ENCODE measurements at regions not wholly inside any gene's neighbourhood (a gene's known extent, or its start where the extent isn't known, plus 50 kb on each side); places are given as distances from the start of the nearest gene placed in this dataset.
"Not testable (repeated sequence)": the region's sequence is repeated elsewhere in the genome, so short reads cannot be mapped to it uniquely, and the experiment has no call there.

DNA sequence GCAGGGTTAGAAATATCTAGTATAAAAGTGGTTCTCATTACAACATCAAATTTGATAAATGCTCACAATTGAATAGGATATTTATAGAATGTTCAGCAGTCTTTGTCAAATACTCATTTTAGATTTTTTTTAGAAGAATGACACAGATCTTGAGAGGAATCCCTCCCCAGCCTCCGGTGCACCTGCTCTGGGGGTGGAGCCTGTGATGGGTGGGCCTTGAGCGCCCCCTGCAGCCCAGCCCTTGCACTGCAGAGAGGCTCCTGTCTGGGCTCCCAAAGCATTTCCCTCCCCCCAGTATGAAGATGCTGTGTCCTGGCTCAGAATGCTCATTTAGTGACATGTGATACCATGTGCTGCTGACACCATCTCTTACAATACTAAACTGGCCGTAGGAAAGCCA is 792.3 kb downstream of the TMEM121 start:
- no peaks in the 10 kb centered on the region for H3K4me1 ChIP-seq (ENCODE audit: insufficient read depth, low read length)
- no peak overlapping the region for H3K9ac ChIP-seq (ENCODE audit: low read depth, low read length)
- no peak overlapping the region for H3K27ac ChIP-seq (ENCODE audit: low read length)
- H3K9me3 ChIP-seq (ENCODE audit: insufficient read depth, low read depth, low read length) = peaks cover 96% of the 10 kb centered on the region
- H3K4me3 ChIP-seq (ENCODE audit: low read length) = no peak overlapping the region
- no peaks in the 10 kb centered on the region for H3K27me3 ChIP-seq (ENCODE audit: insufficient read depth, low read length)
- H3K36me3 ChIP-seq (ENCODE audit: insufficient read depth, low read depth, low read length) = no peaks in the 10 kb centered on the region

DNA sequence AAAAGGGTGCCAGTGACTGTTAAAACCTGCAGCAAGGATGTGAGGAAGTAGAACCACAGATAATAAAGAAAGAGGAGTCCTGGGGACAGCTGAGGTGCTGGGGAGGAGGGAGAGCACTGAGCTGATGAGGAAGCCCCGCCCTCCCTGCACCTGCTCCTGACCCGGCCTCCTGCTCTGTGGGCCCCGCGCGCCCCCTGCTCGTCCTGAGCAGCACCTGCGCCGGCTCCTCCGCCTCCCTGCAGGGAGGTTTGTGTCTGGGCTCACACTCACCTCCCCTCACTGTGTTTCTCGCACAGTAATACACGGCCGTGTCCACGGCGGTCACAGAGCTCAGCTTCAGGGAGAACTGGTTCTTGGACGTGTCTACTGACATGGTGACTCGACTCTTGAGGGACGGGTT is 797.6 kb downstream of the TMEM121 start:
- H3K27ac ChIP-seq (ENCODE audit: low read length); H3K4me3 ChIP-seq (ENCODE audit: low read length); H3K4me1 ChIP-seq (ENCODE audit: insufficient read depth, low read length); H3K36me3 ChIP-seq (ENCODE audit: insufficient read depth, low read depth, low read length); H3K27me3 ChIP-seq (ENCODE audit: insufficient read depth, low read length); H3K9ac ChIP-seq (ENCODE audit: low read depth, low read length): not testable (repeated sequence)
- H3K9me3 ChIP-seq (ENCODE audit: insufficient read depth, low read depth, low read length) = peaks cover 87% of the 10 kb centered on the region

- no peak overlapping the region for H3K4me3 ChIP-seq (ENCODE audit: low read length)
- H3K27ac ChIP-seq (ENCODE audit: low read length) = no peak overlapping the region
- no peak overlapping the region for H3K9ac ChIP-seq (ENCODE audit: low read depth, low read length)
- H3K36me3 ChIP-seq (ENCODE audit: insufficient read depth, low read depth, low read length) = no peaks in the 10 kb centered on the region
- H3K9me3 ChIP-seq (ENCODE audit: insufficient read depth, low read depth, low read length) = peaks cover 57% of the 10 kb centered on the region
- no peaks in the 10 kb centered on the region for H3K27me3 ChIP-seq (ENCODE audit: insufficient read depth, low read length)
- H3K4me1 ChIP-seq (ENCODE audit: insufficient read depth, low read length) = no peaks in the 10 kb centered on the region
Observed at GRCh38 chr14:106327234-106327633, 800.9 kb downstream of the TMEM121 start.

DNA sequence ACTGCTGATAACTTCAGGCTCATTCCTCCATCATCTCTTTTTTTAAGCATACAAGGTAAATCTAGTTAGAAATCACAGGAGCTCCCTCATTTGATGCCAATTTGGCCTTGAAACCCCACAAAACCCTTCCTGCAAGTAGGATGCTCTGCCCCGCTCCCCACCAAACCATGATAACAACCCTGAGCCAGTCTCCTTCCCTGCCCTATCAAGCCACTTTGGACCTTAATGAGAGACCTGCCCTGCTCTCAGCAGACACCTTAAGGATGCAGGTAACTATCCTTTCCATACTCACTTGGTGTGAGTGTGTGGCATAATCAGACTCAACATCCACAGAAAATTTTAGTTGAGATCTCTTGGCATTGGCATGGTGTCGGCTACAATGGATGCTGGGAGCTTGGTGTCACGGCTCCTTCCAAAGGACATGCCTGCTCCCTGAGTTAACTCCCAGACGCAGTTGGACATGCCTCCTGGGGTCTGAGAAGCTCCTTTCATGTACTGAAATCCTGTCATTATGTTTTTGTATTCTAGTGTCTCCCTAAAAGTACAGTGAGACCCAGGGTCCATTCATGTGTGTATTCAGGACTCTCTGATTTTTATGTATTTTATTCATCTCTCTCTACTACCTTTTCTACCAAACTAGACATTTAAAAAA is 801.4 kb downstream of the TMEM121 start:
- H3K27me3 ChIP-seq (ENCODE audit: insufficient read depth, low read length); H3K27ac ChIP-seq (ENCODE audit: low read length); H3K4me1 ChIP-seq (ENCODE audit: insufficient read depth, low read length); H3K36me3 ChIP-seq (ENCODE audit: insufficient read depth, low read depth, low read length); H3K4me3 ChIP-seq (ENCODE audit: low read length); H3K9ac ChIP-seq (ENCODE audit: low read depth, low read length): not testable (repeated sequence)
- peaks cover 51% of the 10 kb centered on the region for H3K9me3 ChIP-seq (ENCODE audit: insufficient read depth, low read depth, low read length)

DNA sequence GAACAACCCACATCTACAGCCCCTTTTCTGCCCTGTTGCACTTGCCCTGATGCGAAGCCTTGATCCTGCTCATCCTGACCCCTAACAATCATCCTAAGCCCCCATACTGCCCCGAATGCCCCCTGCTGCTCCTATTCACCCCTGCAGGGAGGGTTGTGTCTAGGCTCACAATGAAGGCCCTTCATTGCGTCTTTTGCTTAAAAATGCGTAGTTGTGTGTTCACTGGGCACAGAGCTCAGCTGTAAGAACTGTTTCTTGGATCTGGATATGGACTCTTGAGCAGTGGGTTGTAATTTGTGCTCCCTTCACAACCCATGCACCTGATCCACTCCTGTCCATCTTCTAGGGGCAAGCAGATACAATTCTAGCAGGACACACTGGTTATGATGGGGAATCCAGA is 802.9 kb downstream of the TMEM121 start:
- not testable (repeated sequence) for H3K27me3 ChIP-seq (ENCODE audit: insufficient read depth, low read length)

DNA sequence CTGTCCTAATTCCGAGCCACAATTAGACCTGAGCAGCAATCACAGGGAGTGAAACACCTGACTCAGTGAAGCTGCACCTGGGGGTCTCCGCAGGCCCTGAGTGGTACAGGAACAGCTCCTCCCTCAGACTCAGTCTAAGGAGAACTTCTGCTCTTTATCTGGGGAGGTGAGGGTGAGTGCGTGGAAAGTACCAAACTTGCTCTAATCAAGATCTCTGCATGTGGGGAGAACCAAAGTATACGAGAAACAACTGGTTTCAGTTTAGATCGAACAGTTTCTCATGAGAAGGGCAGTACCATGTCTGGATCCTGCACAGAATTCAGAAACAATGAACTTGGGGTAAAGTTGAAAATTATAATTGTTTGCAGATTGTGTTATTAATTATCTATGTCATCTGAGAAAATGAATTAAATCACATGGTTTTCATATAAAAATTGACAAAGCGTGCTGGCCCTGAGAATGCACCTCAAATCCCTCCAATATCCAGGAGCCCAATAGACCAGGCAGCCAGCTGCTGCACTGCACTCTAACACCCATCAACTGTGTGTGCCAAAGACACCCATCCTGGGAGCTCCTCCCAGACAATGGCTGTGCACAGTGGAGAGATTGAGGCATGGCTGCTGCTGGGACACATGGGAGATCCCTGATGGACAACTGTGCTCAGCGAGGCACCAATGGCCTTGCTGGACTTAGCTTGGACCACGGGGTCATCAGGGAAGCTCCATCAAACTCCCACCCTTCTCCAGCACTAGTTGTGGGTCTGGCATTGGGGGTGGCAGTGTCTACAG is 803.8 kb downstream of the TMEM121 start:
- not testable (repeated sequence) for H3K27ac ChIP-seq (ENCODE audit: low read length); H3K4me3 ChIP-seq (ENCODE audit: low read length); H3K27me3 ChIP-seq (ENCODE audit: insufficient read depth, low read length); H3K4me1 ChIP-seq (ENCODE audit: insufficient read depth, low read length); H3K9ac ChIP-seq (ENCODE audit: low read depth, low read length); H3K36me3 ChIP-seq (ENCODE audit: insufficient read depth, low read depth, low read length)
- H3K9me3 ChIP-seq (ENCODE audit: insufficient read depth, low read depth, low read length) = peaks cover 34% of the 10 kb centered on the region

More for the DNA sequence above, 802.9 kb downstream of the TMEM121 start:
- not testable (repeated sequence) for H3K27ac ChIP-seq (ENCODE audit: low read length); H3K9ac ChIP-seq (ENCODE audit: low read depth, low read length); H3K4me3 ChIP-seq (ENCODE audit: low read length); H3K36me3 ChIP-seq (ENCODE audit: insufficient read depth, low read depth, low read length); H3K4me1 ChIP-seq (ENCODE audit: insufficient read depth, low read length)
- H3K9me3 ChIP-seq (ENCODE audit: insufficient read depth, low read depth, low read length) = peaks cover 42% of the 10 kb centered on the region

DNA sequence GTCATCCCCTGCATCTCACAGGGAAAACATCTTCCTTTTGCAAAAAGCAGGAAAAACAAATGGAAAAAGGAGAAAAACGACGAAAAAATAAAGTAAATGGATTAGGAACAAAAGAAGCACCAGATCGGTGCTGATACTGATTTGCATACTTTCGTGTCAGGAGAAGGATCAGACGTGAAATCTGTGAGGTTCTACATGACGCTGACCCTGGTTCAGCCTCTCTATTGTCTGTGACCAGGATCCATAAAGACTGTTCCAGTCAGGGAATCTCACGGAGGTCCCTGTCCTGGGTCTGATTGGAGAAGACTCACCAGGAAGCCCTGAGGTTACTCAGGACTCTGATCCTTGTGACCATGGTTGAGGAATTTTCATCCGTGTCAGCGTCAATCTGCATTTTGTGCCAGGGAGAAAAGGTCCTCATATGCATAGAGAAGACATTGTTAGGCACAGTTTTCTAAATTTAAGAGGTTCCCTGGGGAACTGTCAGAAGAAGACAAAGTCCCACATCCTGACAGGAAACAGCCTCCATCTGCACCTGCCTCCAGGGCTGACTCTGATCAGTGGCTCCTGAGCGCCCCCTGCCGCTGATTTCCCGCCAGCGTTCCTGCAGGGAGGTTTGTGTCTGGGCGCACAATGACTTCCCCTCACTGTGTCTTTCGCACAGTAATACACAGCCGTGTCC is 808.2 kb downstream of the TMEM121 start:
- H3K27ac ChIP-seq (ENCODE audit: low read length); H3K27me3 ChIP-seq (ENCODE audit: insufficient read depth, low read length); H3K9me3 ChIP-seq (ENCODE audit: insufficient read depth, low read depth, low read length); H3K9ac ChIP-seq (ENCODE audit: low read depth, low read length); H3K4me3 ChIP-seq (ENCODE audit: low read length); H3K36me3 ChIP-seq (ENCODE audit: insufficient read depth, low read depth, low read length); H3K4me1 ChIP-seq (ENCODE audit: insufficient read depth, low read length): not testable (repeated sequence)

- H3K9ac ChIP-seq (ENCODE audit: low read depth, low read length); H3K36me3 ChIP-seq (ENCODE audit: insufficient read depth, low read depth, low read length); H3K27ac ChIP-seq (ENCODE audit: low read length); H3K4me3 ChIP-seq (ENCODE audit: low read length); H3K9me3 ChIP-seq (ENCODE audit: insufficient read depth, low read depth, low read length); H3K27me3 ChIP-seq (ENCODE audit: insufficient read depth, low read length); H3K4me1 ChIP-seq (ENCODE audit: insufficient read depth, low read length): not testable (repeated sequence)
Observed at GRCh38 chr14:106335110-106335429, 808.7 kb downstream of the TMEM121 start.

DNA sequence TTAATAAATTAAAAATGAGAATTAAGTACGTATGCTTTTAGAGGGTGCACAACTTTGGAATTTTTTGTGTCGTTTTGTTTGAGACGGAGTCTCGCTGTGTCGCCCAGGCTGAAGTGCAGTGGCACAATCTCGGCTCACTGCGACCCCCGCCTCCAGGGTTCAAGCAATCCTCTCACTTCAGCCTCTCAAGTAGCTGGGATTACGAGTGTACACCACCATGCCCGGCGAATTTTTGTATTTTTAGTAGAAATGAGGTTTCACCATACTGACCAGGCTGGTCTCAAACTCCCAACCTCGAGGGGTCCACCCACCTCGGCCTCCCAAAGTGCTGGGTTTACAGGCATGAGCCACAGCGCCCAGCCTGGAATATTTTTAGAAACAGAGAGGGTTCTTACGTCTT is 812.4 kb downstream of the TMEM121 start:
- not testable (repeated sequence) for H3K27me3 ChIP-seq (ENCODE audit: insufficient read depth, low read length); H3K4me1 ChIP-seq (ENCODE audit: insufficient read depth, low read length); H3K9ac ChIP-seq (ENCODE audit: low read depth, low read length)

DNA sequence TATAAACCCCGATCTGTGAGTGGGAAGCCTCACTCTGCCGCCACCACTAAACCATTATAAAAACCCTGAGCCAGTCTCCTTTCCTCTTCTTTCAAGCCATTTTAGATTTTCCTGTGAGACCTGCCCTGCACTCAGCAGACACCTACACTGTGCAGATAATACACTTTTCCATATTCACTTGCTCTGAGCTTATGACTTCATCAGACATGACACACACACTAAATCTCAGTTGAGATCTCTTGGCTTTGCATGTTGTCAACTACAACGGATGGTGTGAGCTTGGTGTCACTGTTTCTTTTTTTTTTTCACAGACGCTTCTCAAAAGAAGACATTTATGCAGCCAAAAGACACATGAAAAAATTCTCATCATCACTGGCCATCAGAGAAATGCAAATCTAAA is 814.3 kb downstream of the TMEM121 start:
- H3K9me3 ChIP-seq (ENCODE audit: insufficient read depth, low read depth, low read length) = peaks cover 20% of the 10 kb centered on the region
- not testable (repeated sequence) for H3K4me1 ChIP-seq (ENCODE audit: insufficient read depth, low read length); H3K9ac ChIP-seq (ENCODE audit: low read depth, low read length); H3K4me3 ChIP-seq (ENCODE audit: low read length); H3K27me3 ChIP-seq (ENCODE audit: insufficient read depth, low read length); H3K27ac ChIP-seq (ENCODE audit: low read length); H3K36me3 ChIP-seq (ENCODE audit: insufficient read depth, low read depth, low read length)

More for the DNA sequence above, 812.4 kb downstream of the TMEM121 start:
- not testable (repeated sequence) for H3K36me3 ChIP-seq (ENCODE audit: insufficient read depth, low read depth, low read length); H3K4me3 ChIP-seq (ENCODE audit: low read length); H3K27ac ChIP-seq (ENCODE audit: low read length)
- peaks cover 12% of the 10 kb centered on the region; the same call in 1 of the 2 replicates for H3K9me3 ChIP-seq (ENCODE audit: insufficient read depth, low read depth, low read length)

- not testable (repeated sequence) for H3K27ac ChIP-seq (ENCODE audit: low read length); H3K4me1 ChIP-seq (ENCODE audit: insufficient read depth, low read length); H3K9ac ChIP-seq (ENCODE audit: low read depth, low read length); H3K27me3 ChIP-seq (ENCODE audit: insufficient read depth, low read length); H3K4me3 ChIP-seq (ENCODE audit: low read length); H3K36me3 ChIP-seq (ENCODE audit: insufficient read depth, low read depth, low read length)
- H3K9me3 ChIP-seq (ENCODE audit: insufficient read depth, low read depth, low read length) = peaks cover 25% of the 10 kb centered on the region
Observed at GRCh38 chr14:106341161-106341560, 814.8 kb downstream of the TMEM121 start.

DNA sequence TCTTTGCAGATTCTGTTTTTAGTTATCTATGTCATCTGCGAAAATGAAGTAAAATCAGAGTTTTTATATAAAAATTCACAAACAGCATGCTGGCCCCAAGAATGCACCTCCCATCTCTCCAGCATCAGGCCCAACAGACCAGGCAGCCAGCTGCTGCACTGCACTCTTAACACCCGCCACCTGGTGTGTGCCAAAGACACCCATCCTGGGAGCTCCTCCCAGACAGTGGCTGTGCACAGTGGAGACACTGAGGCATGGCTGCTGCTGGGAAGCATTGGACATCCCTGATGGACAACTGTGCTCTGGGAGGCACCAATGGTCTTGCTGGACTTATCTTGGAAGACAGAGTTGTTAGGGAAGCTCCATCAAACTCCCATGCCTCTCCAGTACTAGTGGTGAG is 817.2 kb downstream of the TMEM121 start:
- peaks cover 50% of the 10 kb centered on the region for H3K9me3 ChIP-seq (ENCODE audit: insufficient read depth, low read depth, low read length)
- no peak overlapping the region for H3K27ac ChIP-seq (ENCODE audit: low read length)
- no peaks in the 10 kb centered on the region for H3K4me1 ChIP-seq (ENCODE audit: insufficient read depth, low read length)
- H3K27me3 ChIP-seq (ENCODE audit: insufficient read depth, low read length) = no peaks in the 10 kb centered on the region
- H3K9ac ChIP-seq (ENCODE audit: low read depth, low read length) = no peak overlapping the region
- H3K36me3 ChIP-seq (ENCODE audit: insufficient read depth, low read depth, low read length) = no peaks in the 10 kb centered on the region
- H3K4me3 ChIP-seq (ENCODE audit: low read length) = no peak overlapping the region
